ENCODE measurements at regions not wholly inside any gene's neighbourhood (a gene's known extent, or its start where the extent isn't known, plus 50 kb on each side); places are given as distances from the start of the nearest gene placed in this dataset.

DNA sequence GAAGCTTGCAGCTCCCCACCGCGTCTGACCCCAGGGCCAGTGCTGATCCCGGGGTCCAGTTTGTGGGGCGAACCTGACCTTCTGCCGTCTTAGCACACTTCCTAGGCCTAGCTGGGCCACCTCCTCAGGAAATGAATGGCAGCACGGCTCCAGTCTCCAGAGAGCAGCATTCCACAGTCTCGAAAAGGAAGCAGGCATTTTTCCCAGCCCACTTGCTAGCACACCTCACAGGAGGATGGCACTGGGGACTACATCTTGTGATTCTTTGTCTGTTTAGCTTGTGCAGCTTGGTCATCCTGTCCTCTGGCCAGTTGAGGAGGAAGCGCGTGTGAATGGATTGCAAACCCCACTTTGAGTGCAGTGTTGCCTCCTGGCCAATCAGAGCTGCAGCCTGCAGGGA is 308.0 kb upstream of the IRX2 start:
- Histone ChIP-seq H3K9me2 (replicated peaks; ENCODE audit: low read depth, low read length) (no peaks in the 10 kb centered on the region), H3F3A (ENCODE audit: low read depth) (no peaks in the 10 kb centered on the region), H3K4me3 (ENCODE audit: low read length, poor library complexity, severe bottlenecking) (no peak overlapping the region), H3K36me3 (ENCODE audit: insufficient read depth, low read length) (no peaks in the 10 kb centered on the region), H3K9ac (ENCODE audit: low read depth, low read length, poor library complexity, severe bottlenecking) (no peak overlapping the region), H3K4me1 (ENCODE audit: insufficient read depth, low read length, poor library complexity, severe bottlenecking) (no peaks in the 10 kb centered on the region), H4K20me1 (ENCODE audit: insufficient read depth, low read length, poor library complexity, severe bottlenecking) (no peaks in the 10 kb centered on the region), H2AFZ (ENCODE audit: low read length) (no peak overlapping the region), H3K4me2 (ENCODE audit: low read depth, low read length, poor library complexity, severe bottlenecking) (no peak overlapping the region), H3K9me3 (ENCODE audit: insufficient read depth, low read depth, low read length) (peaks cover 19% of the 10 kb centered on the region; the same call in 1 of the 2 replicates), H3K27me3 (ENCODE audit: insufficient read depth, low read length, poor library complexity, severe bottlenecking) (no peaks in the 10 kb centered on the region), H3K79me2 (ENCODE audit: insufficient read depth, low read length) (no peaks in the 10 kb centered on the region)
- TF ChIP-seq EZH2phosphoT487 (IDR thresholded peaks at IDR 0.05; ENCODE audit: borderline replicate concordance): no peak
- TF ChIP-seq, protein P1, sequence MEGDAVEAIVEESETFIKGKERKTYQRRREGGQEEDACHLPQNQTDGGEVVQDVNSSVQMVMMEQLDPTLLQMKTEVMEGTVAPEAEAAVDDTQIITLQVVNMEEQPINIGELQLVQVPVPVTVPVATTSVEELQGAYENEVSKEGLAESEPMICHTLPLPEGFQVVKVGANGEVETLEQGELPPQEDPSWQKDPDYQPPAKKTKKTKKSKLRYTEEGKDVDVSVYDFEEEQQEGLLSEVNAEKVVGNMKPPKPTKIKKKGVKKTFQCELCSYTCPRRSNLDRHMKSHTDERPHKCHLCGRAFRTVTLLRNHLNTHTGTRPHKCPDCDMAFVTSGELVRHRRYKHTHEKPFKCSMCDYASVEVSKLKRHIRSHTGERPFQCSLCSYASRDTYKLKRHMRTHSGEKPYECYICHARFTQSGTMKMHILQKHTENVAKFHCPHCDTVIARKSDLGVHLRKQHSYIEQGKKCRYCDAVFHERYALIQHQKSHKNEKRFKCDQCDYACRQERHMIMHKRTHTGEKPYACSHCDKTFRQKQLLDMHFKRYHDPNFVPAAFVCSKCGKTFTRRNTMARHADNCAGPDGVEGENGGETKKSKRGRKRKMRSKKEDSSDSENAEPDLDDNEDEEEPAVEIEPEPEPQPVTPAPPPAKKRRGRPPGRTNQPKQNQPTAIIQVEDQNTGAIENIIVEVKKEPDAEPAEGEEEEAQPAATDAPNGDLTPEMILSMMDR (conservative IDR thresholded peaks at IDR 0.05; ENCODE audit: low read length): no peak

DNA sequence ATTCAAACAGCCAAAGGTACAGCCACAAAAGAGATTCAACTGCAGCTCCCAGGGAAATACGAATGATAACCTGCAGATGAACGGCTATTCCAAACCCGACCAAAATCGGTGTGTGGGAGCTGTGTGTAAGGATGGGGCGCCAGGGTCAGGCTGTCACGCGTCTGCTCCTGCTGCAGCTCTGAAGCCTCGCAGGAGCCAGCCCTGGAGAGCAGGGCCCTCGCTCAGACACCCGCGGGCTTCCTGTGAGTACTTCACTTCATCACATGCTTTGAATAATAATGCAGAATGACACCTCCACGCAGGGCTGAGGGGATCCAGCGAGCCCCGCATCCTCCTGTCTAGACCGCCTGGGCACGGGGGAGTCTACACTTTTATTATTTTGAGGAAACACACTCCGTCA is 307.5 kb upstream of the IRX2 start:
- Histone ChIP-seq H3F3A (ENCODE audit: low read depth) (no peaks in the 10 kb centered on the region), H3K4me3 (ENCODE audit: low read length, poor library complexity, severe bottlenecking) (no peak overlapping the region), H3K9ac (ENCODE audit: low read depth, low read length, poor library complexity, severe bottlenecking) (no peak overlapping the region), H3K4me2 (ENCODE audit: low read depth, low read length, poor library complexity, severe bottlenecking) (no peak overlapping the region), H3K9me2 (replicated peaks; ENCODE audit: low read depth, low read length) (no peaks in the 10 kb centered on the region), H3K4me1 (ENCODE audit: insufficient read depth, low read length, poor library complexity, severe bottlenecking) (no peaks in the 10 kb centered on the region), H3K9me3 (ENCODE audit: insufficient read depth, low read depth, low read length) (peaks cover 19% of the 10 kb centered on the region; the same call in 1 of the 2 replicates), H4K20me1 (ENCODE audit: insufficient read depth, low read length, poor library complexity, severe bottlenecking) (no peaks in the 10 kb centered on the region), H2AFZ (ENCODE audit: low read length) (no peak overlapping the region), H3K27me3 (ENCODE audit: insufficient read depth, low read length, poor library complexity, severe bottlenecking) (no peaks in the 10 kb centered on the region), H3K79me2 (ENCODE audit: insufficient read depth, low read length) (no peaks in the 10 kb centered on the region), H3K36me3 (ENCODE audit: insufficient read depth, low read length) (no peaks in the 10 kb centered on the region)
- TF ChIP-seq, protein P1 (conservative IDR thresholded peaks at IDR 0.05; ENCODE audit: low read length): no peak
- TF ChIP-seq EZH2phosphoT487 (IDR thresholded peaks at IDR 0.05; ENCODE audit: borderline replicate concordance): no peak

DNA sequence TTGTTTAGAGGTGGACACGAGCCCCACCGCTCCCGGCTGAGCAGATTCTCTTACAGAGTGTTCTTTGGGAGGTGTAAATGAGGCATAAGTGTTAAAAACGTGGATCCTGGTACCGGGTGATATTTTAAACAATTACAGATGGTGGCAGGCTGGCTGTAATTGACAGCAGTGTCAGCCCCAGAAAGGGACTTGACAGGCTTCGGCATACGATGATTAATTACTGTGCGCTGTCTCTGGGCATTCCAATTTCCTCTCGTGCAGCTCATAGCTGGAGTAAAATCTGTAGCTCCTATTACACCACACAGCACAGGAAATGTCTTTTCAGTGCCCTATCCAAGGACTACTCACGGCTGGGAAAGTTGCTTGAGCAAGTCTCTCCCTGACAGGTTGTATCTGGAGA is 305.4 kb upstream of the IRX2 start:
- Histone ChIP-seq H3K9me3 (ENCODE audit: insufficient read depth, low read depth, low read length) (peaks cover 14% of the 10 kb centered on the region; the same call in 1 of the 2 replicates), H3F3A (ENCODE audit: low read depth) (no peaks in the 10 kb centered on the region), H3K4me1 (ENCODE audit: insufficient read depth, low read length, poor library complexity, severe bottlenecking) (no peaks in the 10 kb centered on the region), H2AFZ (ENCODE audit: low read length) (no peak overlapping the region), H3K9ac (ENCODE audit: low read depth, low read length, poor library complexity, severe bottlenecking) (no peak overlapping the region), H3K79me2 (ENCODE audit: insufficient read depth, low read length) (no peaks in the 10 kb centered on the region), H3K9me2 (replicated peaks; ENCODE audit: low read depth, low read length) (no peaks in the 10 kb centered on the region), H3K36me3 (ENCODE audit: insufficient read depth, low read length) (no peaks in the 10 kb centered on the region), H3K27me3 (ENCODE audit: insufficient read depth, low read length, poor library complexity, severe bottlenecking) (no peaks in the 10 kb centered on the region), H3K4me3 (ENCODE audit: low read length, poor library complexity, severe bottlenecking) (no peak overlapping the region), H3K4me2 (ENCODE audit: low read depth, low read length, poor library complexity, severe bottlenecking) (no peak overlapping the region), H4K20me1 (ENCODE audit: insufficient read depth, low read length, poor library complexity, severe bottlenecking) (no peaks in the 10 kb centered on the region)
- TF ChIP-seq EZH2phosphoT487 (IDR thresholded peaks at IDR 0.05; ENCODE audit: borderline replicate concordance): no peak
- TF ChIP-seq, protein P1 (conservative IDR thresholded peaks at IDR 0.05; ENCODE audit: low read length): no peak

Measured in Loucy (cell line).